Breast epithelium (tissue), 4 donors: ENCODE measurements at regions not wholly inside any gene's neighbourhood (a gene's known extent, or its start where the extent isn't known, plus 50 kb on each side); places are given as distances from the start of the nearest gene placed in this dataset.

Experiments
- DNase-seq, 2 donors: peaks; one replicate each; pipeline ENCODE4 v3.0.0-alpha.2; 2019; ENCODE audit warnings: low spot score in 2 of 2
- H3K27ac ChIP-seq, 2 donors: fragments of 200-600 bp; sonication (generic) in 1 of 2; one replicate each; pipeline ENCODE4 v1.5.1; 2016 to 2019; ENCODE audit warnings: mild to moderate bottlenecking in 1 of 2
- H3K27me3 ChIP-seq, 2 donors: fragments of 200-600 bp; sonication (generic) in 1 of 2; one replicate each; pipeline versions ENCODE4 v1.5.1 to v1.6.0; 2017 to 2019; ENCODE audit warnings: control low read depth in 1 of 2, mild to moderate bottlenecking in 1 of 2
- H3K36me3 ChIP-seq: fragments of 200-600 bp; one replicate; pipeline ENCODE4 v1.5.1; 2019
- H3K4me1 ChIP-seq, 2 donors: fragments of 200-600 bp; sonication (generic); one replicate each; pipeline ENCODE4 v1.5.1; 2016 to 2019; ENCODE audit warnings: control low read depth in 1 of 2
- H3K4me3 ChIP-seq, 3 donors: fragments of 200-600 bp; sonication (generic); 1 replicate in 2 of 3; 2 replicates in 1 of 3; pipeline ENCODE4 v1.5.1; 2016 to 2019; ENCODE audit warnings: mild to moderate bottlenecking in 3 of 3, moderate library complexity in 2 of 3
- H3K9me3 ChIP-seq, 2 donors: fragments of 200-600 bp; sonication (generic) in 1 of 2; one replicate each; pipeline ENCODE4 v1.5.1; 2016 to 2019; ENCODE audit warnings: control low read depth in 1 of 2
- POLR2A ChIP-seq: fragments of 450-650 bp; IDR thresholded peaks from one replicate; pipeline ENCODE4 v1.6.1; 2016; ENCODE audit warnings: antibody characterized with exemption, mild to moderate bottlenecking, moderate library complexity
- POLR2AphosphoS5 ChIP-seq, 3 donors: sonication (generic); formaldehyde crosslinking; IDR thresholded peaks; one replicate each; pipeline ENCODE4 v1.6.1; 2017; ENCODE audit warnings: antibody characterized with exemption in 3 of 3
- intact Hi-C: fragments of 100-400 bp; cut with DNase I; formaldehyde crosslinking; loops from one replicate; pipeline ENCODE4 v1.15.1; 2023; ENCODE audit warnings: low total_unique reads
- TF ChIP-seq, protein P1 (sequence below), 3 donors: fragments of 450-650 bp; IDR thresholded peaks; one replicate each; pipeline ENCODE4 v1.5.1; 2016 to 2017; ENCODE audit warnings: antibody characterized with exemption in 3 of 3, mild to moderate bottlenecking in 3 of 3, moderate library complexity in 3 of 3

- H3K9me3 ChIP-seq = no peaks in the 10 kb centered on the region
- TF ChIP-seq, protein P1, sequence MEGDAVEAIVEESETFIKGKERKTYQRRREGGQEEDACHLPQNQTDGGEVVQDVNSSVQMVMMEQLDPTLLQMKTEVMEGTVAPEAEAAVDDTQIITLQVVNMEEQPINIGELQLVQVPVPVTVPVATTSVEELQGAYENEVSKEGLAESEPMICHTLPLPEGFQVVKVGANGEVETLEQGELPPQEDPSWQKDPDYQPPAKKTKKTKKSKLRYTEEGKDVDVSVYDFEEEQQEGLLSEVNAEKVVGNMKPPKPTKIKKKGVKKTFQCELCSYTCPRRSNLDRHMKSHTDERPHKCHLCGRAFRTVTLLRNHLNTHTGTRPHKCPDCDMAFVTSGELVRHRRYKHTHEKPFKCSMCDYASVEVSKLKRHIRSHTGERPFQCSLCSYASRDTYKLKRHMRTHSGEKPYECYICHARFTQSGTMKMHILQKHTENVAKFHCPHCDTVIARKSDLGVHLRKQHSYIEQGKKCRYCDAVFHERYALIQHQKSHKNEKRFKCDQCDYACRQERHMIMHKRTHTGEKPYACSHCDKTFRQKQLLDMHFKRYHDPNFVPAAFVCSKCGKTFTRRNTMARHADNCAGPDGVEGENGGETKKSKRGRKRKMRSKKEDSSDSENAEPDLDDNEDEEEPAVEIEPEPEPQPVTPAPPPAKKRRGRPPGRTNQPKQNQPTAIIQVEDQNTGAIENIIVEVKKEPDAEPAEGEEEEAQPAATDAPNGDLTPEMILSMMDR (IDR thresholded peaks at IDR 0.05) = no peak
- TF ChIP-seq POLR2A (no peak), POLR2AphosphoS5 (IDR thresholded peaks at IDR 0.05) (no peak)
- H3K4me1 ChIP-seq = no peaks in the 10 kb centered on the region
- intact Hi-C loops = no loop called here
- DNase-seq = no peak
- no peak overlapping the region for H3K27ac ChIP-seq
- no peaks in the 10 kb centered on the region for H3K36me3 ChIP-seq
- no peaks in the 10 kb centered on the region for H3K27me3 ChIP-seq
- no peak overlapping the region for H3K4me3 ChIP-seq
Observed at GRCh38 chr1:57796616-57797015, 372.8 kb upstream of the DAB1 start.

GRCh38 chr1:57795886-57796285 lies 372.0 kb upstream of the DAB1 start:
- TF ChIP-seq POLR2A (no peak), POLR2AphosphoS5 (IDR thresholded peaks at IDR 0.05) (no peak)
- TF ChIP-seq, protein P1 (IDR thresholded peaks at IDR 0.05) = no peak
- H3K27me3 ChIP-seq = no peaks in the 10 kb centered on the region

DNA sequence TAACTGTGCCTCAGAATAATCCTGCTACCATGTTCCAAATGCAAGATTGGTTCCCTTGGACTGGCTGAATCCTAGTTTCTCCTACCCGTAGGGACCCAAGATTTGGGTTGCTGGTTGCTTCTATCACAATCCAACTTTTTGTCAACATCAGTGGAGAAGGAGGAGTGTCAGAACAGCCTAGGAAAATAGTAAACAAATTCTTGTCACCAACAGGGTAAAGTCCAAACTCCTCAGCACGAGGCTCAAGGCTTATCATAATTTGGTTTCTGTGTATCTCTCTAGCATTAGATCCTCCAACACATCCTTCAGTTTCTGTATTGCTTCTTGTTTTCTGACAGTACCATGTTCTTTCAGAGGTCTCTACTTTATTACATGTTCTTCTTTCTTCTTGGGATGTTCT lies 370.2 kb upstream of the DAB1 start:
- H3K9me3 ChIP-seq = no peaks in the 10 kb centered on the region
- intact Hi-C loops = no loop called here
- no peak for DNase-seq
- no peak overlapping the region for H3K27ac ChIP-seq
- H3K4me3 ChIP-seq = no peak overlapping the region
- no peaks in the 10 kb centered on the region for H3K4me1 ChIP-seq
- TF ChIP-seq, protein P1 (IDR thresholded peaks at IDR 0.05) = no peak
- TF ChIP-seq POLR2AphosphoS5 (IDR thresholded peaks at IDR 0.05) = no peak
- no peak for TF ChIP-seq POLR2A
- no peaks in the 10 kb centered on the region for H3K27me3 ChIP-seq
- no peaks in the 10 kb centered on the region for H3K36me3 ChIP-seq

More at GRCh38 chr1:57795886-57796285, 372.0 kb upstream of the DAB1 start:
- Histone ChIP-seq H3K27ac (no peak overlapping the region), H3K9me3 (no peaks in the 10 kb centered on the region), H3K36me3 (no peaks in the 10 kb centered on the region), H3K4me1 (no peaks in the 10 kb centered on the region), H3K4me3 (no peak overlapping the region)
- no peak for DNase-seq
- intact Hi-C loops = no loop called here

DNA sequence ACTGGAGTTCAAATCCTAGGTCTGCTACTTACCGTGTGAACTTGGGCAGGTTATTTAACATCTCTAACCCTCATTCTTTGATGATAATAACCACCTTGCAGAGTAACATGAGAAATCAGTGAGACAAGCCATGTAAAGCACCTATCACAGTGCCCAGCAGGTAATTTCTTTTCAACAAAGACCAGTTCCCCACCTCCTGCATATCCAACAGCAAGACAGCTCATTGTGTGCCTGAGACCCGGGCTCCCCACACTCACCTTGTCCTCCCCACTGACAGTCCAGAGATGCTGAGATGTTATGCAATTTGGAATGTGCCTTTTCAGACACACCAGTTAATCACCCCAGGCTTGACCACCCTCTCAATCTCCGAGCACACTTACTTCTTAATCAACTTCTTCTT lies 367.6 kb upstream of the DAB1 start:
- H3K4me3 ChIP-seq = no peak overlapping the region
- intact Hi-C loops = no loop called here

DNA sequence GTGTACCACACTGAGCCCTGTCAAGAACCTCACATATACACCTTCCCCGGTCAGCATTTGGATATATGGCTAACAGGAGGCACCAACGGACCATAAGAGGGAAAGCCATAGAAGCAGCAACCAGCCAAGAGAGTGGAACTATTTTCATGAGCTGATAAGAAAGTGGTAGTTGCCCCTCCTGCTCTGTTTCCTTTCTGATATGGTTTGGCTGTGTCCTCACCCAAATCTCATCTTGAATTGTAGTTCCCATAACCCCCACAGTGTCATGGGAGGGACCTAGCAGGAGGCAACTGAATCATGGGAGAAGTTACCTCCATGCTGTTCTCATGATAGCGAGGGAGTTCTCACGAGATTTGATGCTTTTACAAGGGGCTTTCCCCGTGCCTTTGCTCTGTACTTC lies 366.1 kb upstream of the DAB1 start:
- no peaks in the 10 kb centered on the region for H3K27me3 ChIP-seq
- TF ChIP-seq, protein P1 (IDR thresholded peaks at IDR 0.05) = no peak
- no peak for TF ChIP-seq POLR2AphosphoS5 (IDR thresholded peaks at IDR 0.05)
- no peak for TF ChIP-seq POLR2A
- H3K36me3 ChIP-seq = no peaks in the 10 kb centered on the region
- DNase-seq = no peak
- H3K9me3 ChIP-seq = no peaks in the 10 kb centered on the region
- no peak overlapping the region for H3K4me3 ChIP-seq
- intact Hi-C loops = no loop called here
- no peak overlapping the region for H3K27ac ChIP-seq
- H3K4me1 ChIP-seq = no peaks in the 10 kb centered on the region

More for the DNA sequence above, 367.6 kb upstream of the DAB1 start:
- H3K27me3 ChIP-seq = no peaks in the 10 kb centered on the region
- no peaks in the 10 kb centered on the region for H3K4me1 ChIP-seq
- DNase-seq = no peak
- no peaks in the 10 kb centered on the region for H3K36me3 ChIP-seq
- H3K27ac ChIP-seq = no peak overlapping the region
- H3K9me3 ChIP-seq = no peaks in the 10 kb centered on the region
- TF ChIP-seq POLR2A (no peak), POLR2AphosphoS5 (IDR thresholded peaks at IDR 0.05) (no peak)
- TF ChIP-seq, protein P1 (IDR thresholded peaks at IDR 0.05) = no peak
